GM06990 (cell line): ENCODE measurements at regions not wholly inside any gene's neighbourhood (a gene's known extent, or its start where the extent isn't known, plus 50 kb on each side); places are given as distances from the start of the nearest gene placed in this dataset.
A peak's percentile ranks its signal among the peaks of the same experiment; 100 is the strongest.

ENCODE experiments used
- DNase-seq: peaks from one replicate; pipeline ENCODE4 v3.0.0-alpha.2; 2011; ENCODE audit not compliant: insufficient read length; ENCODE audit errors: extremely low read depth
- H3K27me3 ChIP-seq: replicated peaks from 2 replicates; pipeline ENCODE4 v1.6.0; 2011; ENCODE audit warnings: low read length; ENCODE audit not compliant: control insufficient read depth, insufficient read depth
- H3K36me3 ChIP-seq: 2 replicates; pipeline ENCODE4 v1.5.1; 2011; ENCODE audit warnings: low read length; ENCODE audit not compliant: control insufficient read depth, insufficient read depth
- H3K4me3 ChIP-seq: replicated peaks from 2 replicates; pipeline ENCODE4 v1.5.1; 2011; ENCODE audit warnings: low read depth, mild to moderate bottlenecking, control low read depth, low read length
- CTCF ChIP-seq: IDR thresholded peaks from 2 replicates; pipeline ENCODE4 v1.5.1; 2011; ENCODE audit warnings: low read length, control low read depth, mild to moderate bottlenecking, inconsistent platforms; ENCODE audit not compliant: insufficient read depth, poor library complexity, severe bottlenecking

- TF ChIP-seq CTCF = no peak
- H3K36me3 ChIP-seq = no peaks in the 10 kb centered on the region
- H3K4me3 ChIP-seq = no peak overlapping the region
- no peaks in the 10 kb centered on the region for H3K27me3 ChIP-seq
- DNase-seq = no peak
These were observed 219.8 kb upstream of the CTSO start for GRCh38 chr4:156173486-156173885.

- no peak for TF ChIP-seq CTCF
- DNase-seq = no peak
- Histone ChIP-seq H3K4me3 (no peak overlapping the region), H3K36me3 (no peaks in the 10 kb centered on the region), H3K27me3 (no peaks in the 10 kb centered on the region)
These were observed 216.2 kb upstream of the CTSO start for GRCh38 chr4:156169861-156170260.

- Histone ChIP-seq H3K27me3 (no peaks in the 10 kb centered on the region), H3K4me3 (no peak overlapping the region), H3K36me3 (no peaks in the 10 kb centered on the region)
- DNase-seq = peak; percentile 25
- TF ChIP-seq CTCF = peak; percentile 55
These were observed 215.3 kb upstream of the CTSO start for GRCh38 chr4:156169011-156169410.

- TF ChIP-seq CTCF = no peak
- Histone ChIP-seq H3K36me3 (no peaks in the 10 kb centered on the region), H3K4me3 (no peak overlapping the region), H3K27me3 (no peaks in the 10 kb centered on the region)
- no peak for DNase-seq
These were observed 214.6 kb upstream of the CTSO start for GRCh38 chr4:156168288-156168687.

- H3K4me3 ChIP-seq = no peak overlapping the region
- H3K27me3 ChIP-seq = no peaks in the 10 kb centered on the region
- no peak for TF ChIP-seq CTCF
- peak; percentile 35 for DNase-seq
- H3K36me3 ChIP-seq = no peaks in the 10 kb centered on the region
These were observed 205.1 kb upstream of the CTSO start for GRCh38 chr4:156158747-156159146.

GRCh38 chr4:156154978-156155377, 201.3 kb upstream of the CTSO start:
- no peak overlapping the region for H3K4me3 ChIP-seq
- H3K36me3 ChIP-seq = no peaks in the 10 kb centered on the region
- DNase-seq = no peak
- TF ChIP-seq CTCF = peak; percentile 19
- H3K27me3 ChIP-seq = no peaks in the 10 kb centered on the region
